Mucosa of descending colon (tissue), 3 donors: ENCODE measurements at regions not wholly inside any gene's neighbourhood (a gene's known extent, or its start where the extent isn't known, plus 50 kb on each side); places are given as distances from the start of the nearest gene placed in this dataset.
"Not testable (repeated sequence)": the region's sequence is repeated elsewhere in the genome, so short reads cannot be mapped to it uniquely, and the experiment has no call there.

Experiments
- ATAC-seq: fragments of 200-7000 bp; cut with Tn5 transposase; one replicate; pipeline ENCODE4 v1.9.1; 2020; ENCODE audit warnings: mild to moderate bottlenecking, moderate library complexity
- DNase-seq, 3 donors: peaks; one replicate each; pipeline ENCODE4 v3.0.0-alpha.2; 2020
- H3K36me3 ChIP-seq: fragments of 200-600 bp; one replicate; pipeline ENCODE4 v1.8.0; 2021; ENCODE audit warnings: low read depth, mild to moderate bottlenecking
- H3K4me1 ChIP-seq: fragments of 200-600 bp; one replicate; pipeline ENCODE4 v1.8.0; 2021; ENCODE audit warnings: low read depth, mild to moderate bottlenecking
- H3K4me3 ChIP-seq: fragments of 200-600 bp; one replicate; pipeline ENCODE4 v1.8.0; 2021; ENCODE audit warnings: mild to moderate bottlenecking
- H3K9me3 ChIP-seq: fragments of 200-600 bp; one replicate; pipeline ENCODE4 v1.8.0; 2021; ENCODE audit warnings: mild to moderate bottlenecking
- intact Hi-C, 2 donors: fragments of 100-400 bp; cut with DNase I in 1 of 2; cut with micrococcal nuclease in 1 of 2; formaldehyde crosslinking; loops; one replicate each; pipeline versions ENCODE4 v1.11.0 to v1.11.1; 2022; cut with DNase I, micrococcal nuclease
- TF ChIP-seq, protein P1 (sequence below): fragments of 200-600 bp; IDR thresholded peaks from one replicate; pipeline ENCODE4 v1.8.0; 2022; ENCODE audit warnings: antibody characterized with exemption, mild to moderate bottlenecking
- donor health status: DM: no; HTN: no; CAD: no; lungs with moderate emphysema.
- donor health status: DM: no; HTN: no; CAD: no.
- donor health status: DM: no; HTN: yes; CAD: no.

DNA sequence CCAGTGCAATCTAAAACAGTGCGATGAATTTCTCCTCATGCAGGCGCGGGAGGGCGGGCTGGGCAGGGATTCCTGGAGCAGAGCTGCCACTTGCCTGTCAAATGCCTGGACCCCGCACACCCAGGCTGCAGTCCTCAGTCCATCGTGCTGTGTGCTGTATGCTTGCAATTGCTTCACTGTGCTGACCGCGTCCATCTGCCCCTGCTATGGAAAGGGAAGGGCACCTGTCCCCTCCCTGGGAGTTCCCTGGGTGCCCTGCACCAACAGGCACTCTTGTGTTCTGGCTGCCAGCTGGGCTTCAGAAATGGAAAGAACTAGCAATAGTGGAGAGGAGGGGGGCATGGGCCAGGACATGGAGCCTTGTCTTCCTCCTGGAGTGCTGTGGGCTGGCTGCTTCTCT lies 185.4 kb upstream of the B3GAT1 start:
- DNase-seq (no peak), ATAC-seq (no peak)
- intact Hi-C loops: no loop called here
- no peaks in the 10 kb centered on the region for H3K36me3 ChIP-seq
- H3K9me3 ChIP-seq: no peaks in the 10 kb centered on the region
- H3K4me3 ChIP-seq: no peak overlapping the region
- H3K4me1 ChIP-seq: no peaks in the 10 kb centered on the region
- TF ChIP-seq, protein P1, sequence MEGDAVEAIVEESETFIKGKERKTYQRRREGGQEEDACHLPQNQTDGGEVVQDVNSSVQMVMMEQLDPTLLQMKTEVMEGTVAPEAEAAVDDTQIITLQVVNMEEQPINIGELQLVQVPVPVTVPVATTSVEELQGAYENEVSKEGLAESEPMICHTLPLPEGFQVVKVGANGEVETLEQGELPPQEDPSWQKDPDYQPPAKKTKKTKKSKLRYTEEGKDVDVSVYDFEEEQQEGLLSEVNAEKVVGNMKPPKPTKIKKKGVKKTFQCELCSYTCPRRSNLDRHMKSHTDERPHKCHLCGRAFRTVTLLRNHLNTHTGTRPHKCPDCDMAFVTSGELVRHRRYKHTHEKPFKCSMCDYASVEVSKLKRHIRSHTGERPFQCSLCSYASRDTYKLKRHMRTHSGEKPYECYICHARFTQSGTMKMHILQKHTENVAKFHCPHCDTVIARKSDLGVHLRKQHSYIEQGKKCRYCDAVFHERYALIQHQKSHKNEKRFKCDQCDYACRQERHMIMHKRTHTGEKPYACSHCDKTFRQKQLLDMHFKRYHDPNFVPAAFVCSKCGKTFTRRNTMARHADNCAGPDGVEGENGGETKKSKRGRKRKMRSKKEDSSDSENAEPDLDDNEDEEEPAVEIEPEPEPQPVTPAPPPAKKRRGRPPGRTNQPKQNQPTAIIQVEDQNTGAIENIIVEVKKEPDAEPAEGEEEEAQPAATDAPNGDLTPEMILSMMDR: no peak

DNA sequence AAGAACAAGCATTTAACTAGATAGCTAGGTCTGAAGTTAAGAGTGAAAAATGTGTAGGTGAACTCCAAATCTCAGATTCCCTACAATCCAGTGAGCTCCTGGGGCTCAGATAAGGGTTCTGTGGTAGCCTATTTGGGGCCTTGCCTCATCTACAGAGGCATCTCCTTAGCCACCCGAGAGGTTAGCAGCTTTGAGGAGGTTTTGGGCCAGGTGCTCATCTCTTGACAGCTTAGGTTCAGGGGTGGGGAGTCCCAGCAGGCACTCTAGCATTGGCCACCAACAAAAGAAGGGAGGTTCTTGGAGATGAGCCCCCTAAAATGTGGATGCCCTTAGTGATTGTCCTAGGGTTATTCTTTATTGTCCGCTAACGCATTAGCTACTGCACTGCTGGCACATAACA lies 184.4 kb upstream of the B3GAT1 start:
- DNase-seq: no peak
- no peaks in the 10 kb centered on the region for H3K36me3 ChIP-seq
- no peaks in the 10 kb centered on the region for H3K4me1 ChIP-seq
- no peak for ATAC-seq
- H3K4me3 ChIP-seq: no peak overlapping the region
- TF ChIP-seq, protein P1: no peak
- H3K9me3 ChIP-seq: no peaks in the 10 kb centered on the region
- intact Hi-C loops: no loop called here

DNA sequence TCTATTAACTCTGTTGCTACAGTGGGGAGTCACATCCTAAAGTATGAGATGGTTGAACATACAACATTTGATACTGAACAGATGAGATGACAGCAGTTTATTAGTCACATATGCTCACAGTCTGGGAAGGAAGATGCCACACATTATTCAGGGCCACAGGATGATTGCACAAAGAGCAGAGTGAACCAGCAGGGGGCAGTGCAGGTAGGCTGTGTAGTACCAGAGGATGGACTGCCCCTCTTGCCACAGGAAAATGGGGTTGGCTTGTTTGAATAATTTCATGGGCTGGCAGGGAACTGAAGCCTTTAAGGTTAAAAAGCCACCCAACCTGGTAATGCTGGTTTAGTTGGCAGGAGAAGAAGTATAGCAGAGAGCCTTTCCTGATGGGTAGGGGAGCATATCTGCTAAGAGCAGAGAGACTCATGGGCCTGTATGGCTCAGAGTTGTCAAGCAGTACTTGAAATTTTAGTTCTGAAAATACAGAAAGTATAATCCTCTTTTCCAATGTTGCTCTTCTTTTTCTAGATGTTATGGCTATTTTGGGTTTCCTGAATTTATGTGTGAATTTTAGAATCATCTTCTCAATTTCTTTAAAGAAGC lies 180.4 kb upstream of the B3GAT1 start:
- ATAC-seq: peak; percentile 69
- no peaks in the 10 kb centered on the region for H3K4me1 ChIP-seq

DNA sequence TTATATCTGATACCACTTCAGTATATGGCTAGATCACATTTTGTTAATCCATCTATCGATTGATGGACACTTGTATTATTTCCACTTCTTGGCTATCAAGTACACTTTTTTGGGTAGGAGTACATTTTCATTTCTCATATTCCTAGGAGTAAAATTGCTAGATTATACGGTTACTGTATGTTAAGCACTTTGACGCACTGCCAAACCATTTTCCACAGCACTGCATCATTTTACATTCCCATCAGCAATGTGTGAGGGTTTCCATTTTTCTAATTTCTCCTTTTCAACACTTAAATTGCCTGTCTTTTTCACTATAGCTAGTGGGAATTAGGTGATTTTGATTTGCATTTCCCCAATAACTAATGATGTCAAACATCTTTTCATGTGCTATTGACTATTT lies 179.3 kb upstream of the B3GAT1 start:
- intact Hi-C loops: no loop called here
- Histone ChIP-seq H3K4me3 (no peak overlapping the region), H3K36me3 (no peaks in the 10 kb centered on the region), H3K9me3 (no peaks in the 10 kb centered on the region), H3K4me1 (no peaks in the 10 kb centered on the region)
- ATAC-seq: no peak
- TF ChIP-seq, protein P1: no peak
- no peak for DNase-seq

More for the DNA sequence above, 180.4 kb upstream of the B3GAT1 start:
- intact Hi-C loops: no loop called here
- DNase-seq: peak in 2 of 3 donors; percentile 60 to 82
- Histone ChIP-seq H3K4me3 (no peak overlapping the region), H3K36me3 (no peaks in the 10 kb centered on the region), H3K9me3 (no peaks in the 10 kb centered on the region)
- TF ChIP-seq, protein P1: no peak

GRCh38 chr11:134589129-134589528 lies 177.1 kb upstream of the B3GAT1 start:
- ATAC-seq (no peak), DNase-seq (no peak)
- Histone ChIP-seq H3K9me3 (no peaks in the 10 kb centered on the region), H3K4me1 (no peaks in the 10 kb centered on the region), H3K4me3 (no peak overlapping the region), H3K36me3 (no peaks in the 10 kb centered on the region)
- TF ChIP-seq, protein P1: no peak
- intact Hi-C loops: no loop called here

- ATAC-seq, H3K36me3 ChIP-seq, H3K4me1 ChIP-seq, H3K9me3 ChIP-seq, DNase-seq, H3K4me3 ChIP-seq, intact Hi-C loops: not testable (repeated sequence)
These were observed 176.5 kb upstream of the B3GAT1 start for GRCh38 chr11:134588460-134589110.
